ENCODE measurements at regions not wholly inside any gene's neighbourhood (a gene's known extent, or its start where the extent isn't known, plus 50 kb on each side); places are given as distances from the start of the nearest gene placed in this dataset.
"Not testable (repeated sequence)": the region's sequence is repeated elsewhere in the genome, so short reads cannot be mapped to it uniquely, and the experiment has no call there.

GRCh38 chr1:145504834-145505413 lies 79.5 kb upstream of the NBPF20 start:
- TF ChIP-seq CTCF (IDR thresholded peaks at IDR 0.05; ENCODE audit: low read depth, low read length, poor library complexity, severe bottlenecking); EZH2phosphoT487 (IDR thresholded peaks at IDR 0.05; ENCODE audit: borderline replicate concordance, low read length): not testable (repeated sequence)
